T-helper 1 cell treated with Interleukin-12 subunit alpha and Interleukin-12 subunit beta and Interleukin-4 antibody, amounts not matched to agents 30 ng/mL and 1 ng/mL, for 36 hours (primary cell): ENCODE measurements at regions not wholly inside any gene's neighbourhood (a gene's known extent, or its start where the extent isn't known, plus 50 kb on each side); places are given as distances from the start of the nearest gene placed in this dataset.
"Not testable (repeated sequence)": the region's sequence is repeated elsewhere in the genome, so short reads cannot be mapped to it uniquely, and the experiment has no call there.

Experiments
- intact Hi-C: fragments of 100-400 bp; cut with micrococcal nuclease; formaldehyde crosslinking; loops from one replicate; pipeline ENCODE4 v1.15.1; 2024

- intact Hi-C loops, result no loop called here
Measured at GRCh38 chr18:78492813-78493371, 486.7 kb upstream of the SALL3 start.

- intact Hi-C loops, result not testable (repeated sequence)
Measured at GRCh38 chr18:78493490-78493889, 486.1 kb upstream of the SALL3 start.

- intact Hi-C loops, result no loop called here
Measured at GRCh38 chr18:78494204-78495085, 485.2 kb upstream of the SALL3 start.

GRCh38 chr18:78495550-78495949 is 484.1 kb upstream of the SALL3 start:
- intact Hi-C loops, result no loop called here

- intact Hi-C loops, result no loop called here
Measured at GRCh38 chr18:78496079-78496478, 483.5 kb upstream of the SALL3 start.

GRCh38 chr18:78497641-78498040 is 482.0 kb upstream of the SALL3 start:
- intact Hi-C loops, result no loop called here

- intact Hi-C loops, result no loop called here
Measured at GRCh38 chr18:78499586-78499985, 480.0 kb upstream of the SALL3 start.

- intact Hi-C loops, result no loop called here
Measured at GRCh38 chr18:78501251-78501650, 478.4 kb upstream of the SALL3 start.

- intact Hi-C loops, result no loop called here
Measured at GRCh38 chr18:78503129-78503528, 476.5 kb upstream of the SALL3 start.

GRCh38 chr18:78505851-78506461 is 473.7 kb upstream of the SALL3 start:
- intact Hi-C loops, result no loop called here

GRCh38 chr18:78507217-78507616 is 472.4 kb upstream of the SALL3 start:
- intact Hi-C loops, result no loop called here

- intact Hi-C loops, result not testable (repeated sequence)
Measured at GRCh38 chr18:78508228-78508824, 471.3 kb upstream of the SALL3 start.

- intact Hi-C loops, result no loop called here
Measured at GRCh38 chr18:78510091-78510490, 469.5 kb upstream of the SALL3 start.

GRCh38 chr18:78510636-78511035 is 469.0 kb upstream of the SALL3 start:
- intact Hi-C loops, result no loop called here

- intact Hi-C loops, result no loop called here
Measured at GRCh38 chr18:78511666-78512601, 467.7 kb upstream of the SALL3 start.

GRCh38 chr18:78514910-78515670 is 464.5 kb upstream of the SALL3 start:
- intact Hi-C loops, result no loop called here

- intact Hi-C loops, result no loop called here
Measured at GRCh38 chr18:78517328-78517727, 462.3 kb upstream of the SALL3 start.

- intact Hi-C loops, result no loop called here
Measured at GRCh38 chr18:78517973-78518372, 461.6 kb upstream of the SALL3 start.

GRCh38 chr18:78518805-78519204 is 460.8 kb upstream of the SALL3 start:
- intact Hi-C loops, result no loop called here

GRCh38 chr18:78519394-78520062 is 460.1 kb upstream of the SALL3 start:
- intact Hi-C loops, result no loop called here
